OCI-LY3 (cell line): ENCODE measurements at regions not wholly inside any gene's neighbourhood (a gene's known extent, or its start where the extent isn't known, plus 50 kb on each side); places are given as distances from the start of the nearest gene placed in this dataset.
A peak's percentile ranks its signal among the peaks of the same experiment; 100 is the strongest.

Source experiments
- H2AFZ ChIP-seq: fragments of 200-600, 300-600 bp; shearing (Covaris generic); 2 replicates; pipeline ENCODE4 v1.6.0; 2014; ENCODE audit warnings: antibody characterized with exemption, low read depth, low read length
- H3K27ac ChIP-seq: fragments of 200-600, 300-600 bp; sonication (generic); 2 replicates; pipeline ENCODE4 v1.5.1; 2014; ENCODE audit warnings: mild to moderate bottlenecking, low read length, moderate library complexity, mixed read lengths
- H3K27me3 ChIP-seq: fragments of 200-600, 300-600 bp; sonication (generic); 2 replicates; pipeline ENCODE4 v1.6.1; 2014; ENCODE audit warnings: low read depth, low read length, mixed read lengths
- H3K36me3 ChIP-seq: fragments of 200-600, 300-600 bp; sonication (generic); replicated peaks from 2 replicates; pipeline ENCODE3; 2014; ENCODE audit warnings: low read depth, low read length, mixed read lengths
- H3K4me1 ChIP-seq: fragments of 300-600, 200-600 bp; sonication (generic); 2 replicates; pipeline ENCODE4 v1.6.1; 2014; ENCODE audit warnings: low read length, mixed read lengths
- H3K4me2 ChIP-seq: fragments of 200-600, 300-600 bp; sonication (generic); 2 replicates; pipeline ENCODE4 v1.6.1; 2014; ENCODE audit warnings: low read length, mixed read lengths
- H3K4me3 ChIP-seq: fragments of 300-600, 200-600 bp; sonication (generic); 2 replicates; pipeline ENCODE4 v1.5.1; 2014; ENCODE audit warnings: antibody characterized with exemption, mild to moderate bottlenecking, low read length, moderate library complexity
- H3K79me2 ChIP-seq: fragments of 300-600, 200-600 bp; shearing (Covaris generic); 2 replicates; pipeline ENCODE4 v1.6.1; 2014; ENCODE audit warnings: mild to moderate bottlenecking, low read length, mixed read lengths
- H3K9ac ChIP-seq: fragments of 300-600, 200-600 bp; shearing (Covaris generic); 2 replicates; pipeline ENCODE4 v1.6.0; 2014; ENCODE audit warnings: mild to moderate bottlenecking, low read length, moderate library complexity
- H3K9me3 ChIP-seq: fragments of 200-600, 300-600 bp; shearing (Covaris generic); 2 replicates; pipeline ENCODE4 v1.6.1; 2014; ENCODE audit warnings: low read length, mixed read lengths; ENCODE audit not compliant: insufficient read depth
- H4K20me1 ChIP-seq: fragments of 200-600, 300-600 bp; sonication (generic); 2 replicates; pipeline ENCODE4 v1.6.1; 2016; ENCODE audit warnings: low read length, mixed read lengths; ENCODE audit not compliant: insufficient read depth
- CTCF ChIP-seq: fragments of 200-600, 300-600 bp; sonication (generic); IDR thresholded peaks from 2 replicates; pipeline ENCODE4 v1.5.1; 2014; ENCODE audit warnings: antibody characterized with exemption, low read length, low read depth
- EZH2phosphoT487 ChIP-seq: fragments of 200-600 bp; shearing (Covaris generic); IDR thresholded peaks from 2 replicates; pipeline ENCODE4 v1.6.1; 2018; ENCODE audit warnings: antibody characterized with exemption, mixed run types, low read depth

DNA sequence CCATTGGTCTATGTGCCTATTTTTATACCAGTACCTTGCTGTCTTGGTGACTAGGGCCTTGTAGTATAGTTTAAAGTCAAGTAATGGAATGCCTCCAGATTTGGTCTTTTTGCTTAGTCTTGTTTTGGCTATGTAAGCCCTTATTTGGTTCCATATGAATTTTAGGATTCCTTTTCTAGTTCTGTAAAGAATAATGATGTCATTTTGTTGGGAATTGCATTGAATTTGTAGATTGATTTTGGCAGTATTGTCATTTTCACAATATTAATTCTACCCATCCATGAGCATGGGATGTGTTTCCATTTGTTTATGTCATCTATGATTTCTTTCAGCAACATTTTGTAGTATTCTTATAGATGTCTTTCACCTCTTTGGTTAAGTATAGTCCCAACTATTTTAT is 96.4 kb upstream of the PAK5 start:
- Histone ChIP-seq H2AFZ (no peak overlapping the region), H3K36me3 (no peaks in the 10 kb centered on the region), H3K4me3 (no peak overlapping the region), H3K9me3 (no peaks in the 10 kb centered on the region), H3K4me2 (no peak overlapping the region), H3K27ac (no peak overlapping the region), H3K9ac (no peak overlapping the region), H3K27me3 (peaks cover 29% of the 10 kb centered on the region), H4K20me1 (no peaks in the 10 kb centered on the region), H3K79me2 (no peaks in the 10 kb centered on the region), H3K4me1 (no peaks in the 10 kb centered on the region)
- TF ChIP-seq EZH2phosphoT487 (no peak), CTCF (no peak)

- H3K79me2 ChIP-seq = no peaks in the 10 kb centered on the region
- H2AFZ ChIP-seq = no peak overlapping the region
- no peaks in the 10 kb centered on the region for H3K9me3 ChIP-seq
- H3K36me3 ChIP-seq = no peaks in the 10 kb centered on the region
- no peak for TF ChIP-seq EZH2phosphoT487
- no peak for TF ChIP-seq CTCF
- peaks cover 43% of the 10 kb centered on the region for H3K27me3 ChIP-seq
- no peak overlapping the region for H3K27ac ChIP-seq
- H3K4me2 ChIP-seq = no peak overlapping the region
- no peak overlapping the region for H3K4me3 ChIP-seq
- H4K20me1 ChIP-seq = no peaks in the 10 kb centered on the region
- H3K4me1 ChIP-seq = peaks cover 34% of the 10 kb centered on the region
- no peak overlapping the region for H3K9ac ChIP-seq
Observed at GRCh38 chr20:9930142-9930541, 91.3 kb upstream of the PAK5 start.

DNA sequence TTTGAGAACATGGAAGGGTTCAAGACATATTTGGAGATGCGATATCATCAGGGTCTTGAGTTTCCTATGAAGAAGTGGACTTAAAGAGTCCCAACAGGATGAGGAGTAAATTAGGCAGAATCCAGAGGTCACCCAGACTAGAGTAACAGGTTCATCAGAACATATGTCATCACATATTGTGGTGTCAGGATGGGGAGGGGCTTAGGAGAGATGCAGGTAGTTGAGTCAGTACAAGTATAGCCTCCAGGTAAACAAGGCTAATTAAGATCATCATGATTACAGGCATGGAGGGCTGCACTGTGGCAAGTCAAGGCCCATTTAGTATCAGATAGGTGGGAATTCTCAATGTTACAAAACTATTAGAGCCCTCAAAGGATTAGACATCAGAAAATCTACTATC is 90.1 kb upstream of the PAK5 start:
- peaks cover 43% of the 10 kb centered on the region for H3K27me3 ChIP-seq
- H3K4me3 ChIP-seq = peak overlapping the region; percentile 41; the same call in 1 of the 2 replicates
- H3K36me3 ChIP-seq = no peaks in the 10 kb centered on the region
- peak overlapping the region; percentile 37 for H3K27ac ChIP-seq
- H4K20me1 ChIP-seq = no peaks in the 10 kb centered on the region
- H3K9me3 ChIP-seq = no peaks in the 10 kb centered on the region
- H3K4me2 ChIP-seq = peak overlapping the region; percentile 74
- H3K79me2 ChIP-seq = no peaks in the 10 kb centered on the region
- no peak overlapping the region for H2AFZ ChIP-seq
- H3K4me1 ChIP-seq = peaks cover 34% of the 10 kb centered on the region
- no peak overlapping the region for H3K9ac ChIP-seq
- TF ChIP-seq CTCF = no peak
- TF ChIP-seq EZH2phosphoT487 = no peak

GRCh38 chr20:9928281-9928737 is 89.4 kb upstream of the PAK5 start:
- Histone ChIP-seq H3K9ac (peak overlapping the region; percentile 7; the same call in 1 of the 2 replicates), H3K4me3 (peak overlapping the region; percentile 41), H4K20me1 (no peaks in the 10 kb centered on the region), H3K79me2 (no peaks in the 10 kb centered on the region), H3K4me2 (peak overlapping the region; percentile 74), H3K36me3 (no peaks in the 10 kb centered on the region), H3K27me3 (peaks cover 43% of the 10 kb centered on the region), H2AFZ (0 out of 2 replicates have a peak overlapping the region, but pooled peaks have one; percentile 27), H3K4me1 (peaks cover 34% of the 10 kb centered on the region), H3K9me3 (no peaks in the 10 kb centered on the region), H3K27ac (peak overlapping the region; percentile 37)
- TF ChIP-seq EZH2phosphoT487 (no peak), CTCF (no peak)
